Vagina (tissue), 2 donors: ENCODE measurements at regions not wholly inside any gene's neighbourhood (a gene's known extent, or its start where the extent isn't known, plus 50 kb on each side); places are given as distances from the start of the nearest gene placed in this dataset.

Experiments used
- DNase-seq, 2 donors: peaks; one replicate each; pipeline ENCODE4 v3.0.0-alpha.2; 2017; ENCODE audit errors: extremely low spot score in 2 of 2
- H3K27ac ChIP-seq: fragments of 200-600 bp; sonication (generic); one replicate; pipeline ENCODE4 v1.5.1; 2019
- H3K27me3 ChIP-seq: fragments of 200-600 bp; sonication (generic); one replicate; pipeline ENCODE4 v1.5.1; 2019
- H3K36me3 ChIP-seq, 2 donors: fragments of 200-600 bp; sonication (generic); one replicate each; pipeline ENCODE4 v1.5.1; 2017 to 2019
- H3K4me1 ChIP-seq: fragments of 200-600 bp; sonication (generic); one replicate; pipeline ENCODE4 v1.5.1; 2019
- H3K4me3 ChIP-seq, 2 donors: fragments of 200-600 bp; sonication (generic); 1 replicate in 1 of 2; 2 replicates in 1 of 2; pipeline ENCODE4 v1.5.1; 2016 to 2019
- H3K9me3 ChIP-seq: fragments of 200-600 bp; sonication (generic); one replicate; pipeline ENCODE4 v1.5.1; 2019
- POLR2A ChIP-seq, 2 donors: fragments of 450-650 bp; IDR thresholded peaks; one replicate each; pipeline ENCODE4 v1.6.1; 2017; ENCODE audit warnings: antibody characterized with exemption in 2 of 2, mild to moderate bottlenecking in 2 of 2, moderate library complexity in 2 of 2
- POLR2AphosphoS5 ChIP-seq, 2 donors: sonication (generic); formaldehyde crosslinking; IDR thresholded peaks; one replicate each; pipeline ENCODE4 v1.9.0; 2017; ENCODE audit warnings: antibody characterized with exemption in 2 of 2, mild to moderate bottlenecking in 2 of 2, low read depth in 1 of 2; ENCODE audit not compliant: insufficient read depth in 1 of 2
- intact Hi-C: fragments of 100-400 bp; cut with DNase I; formaldehyde crosslinking; loops from one replicate; pipeline ENCODE4 v1.15.1; 2023
- TF ChIP-seq, protein P1 (sequence below), 3 experiments: fragments of 450-650 bp in 2 of 3; fragments of 200-600 bp in 1 of 3; sonication (generic) in 1 of 3; IDR thresholded peaks; one replicate each; pipeline ENCODE4 v1.5.1; 2017 to 2019; ENCODE audit warnings: antibody characterized with exemption in 3 of 3, mild to moderate bottlenecking in 2 of 3, moderate library complexity in 2 of 3

DNA sequence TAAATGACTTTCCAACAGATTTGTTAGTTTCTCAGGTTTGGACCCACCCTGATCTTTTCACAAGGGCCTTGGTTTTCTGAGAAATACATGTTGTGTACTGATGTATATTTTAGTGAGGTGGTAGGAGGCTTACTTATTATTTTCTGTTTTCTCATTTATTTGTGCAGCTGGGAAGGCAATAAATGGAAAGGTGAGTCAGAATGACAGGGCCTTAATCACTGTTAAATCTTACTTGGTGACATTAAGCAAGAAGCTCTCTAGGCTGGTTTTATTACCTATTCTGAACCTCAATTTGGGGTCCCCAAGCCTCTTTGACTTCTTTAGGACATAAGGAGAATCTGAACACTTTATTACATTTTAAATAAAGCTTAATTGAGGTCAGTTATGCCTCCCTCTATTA lies 214.0 kb upstream of the DAB2 start:
- DNase-seq: no peak
- Histone ChIP-seq H3K9me3 (no peaks in the 10 kb centered on the region), H3K4me3 (no peak overlapping the region), H3K27ac (no peak overlapping the region), H3K36me3 (no peaks in the 10 kb centered on the region), H3K4me1 (no peaks in the 10 kb centered on the region), H3K27me3 (no peaks in the 10 kb centered on the region)
- intact Hi-C loops: no loop called here
- TF ChIP-seq, protein P1, sequence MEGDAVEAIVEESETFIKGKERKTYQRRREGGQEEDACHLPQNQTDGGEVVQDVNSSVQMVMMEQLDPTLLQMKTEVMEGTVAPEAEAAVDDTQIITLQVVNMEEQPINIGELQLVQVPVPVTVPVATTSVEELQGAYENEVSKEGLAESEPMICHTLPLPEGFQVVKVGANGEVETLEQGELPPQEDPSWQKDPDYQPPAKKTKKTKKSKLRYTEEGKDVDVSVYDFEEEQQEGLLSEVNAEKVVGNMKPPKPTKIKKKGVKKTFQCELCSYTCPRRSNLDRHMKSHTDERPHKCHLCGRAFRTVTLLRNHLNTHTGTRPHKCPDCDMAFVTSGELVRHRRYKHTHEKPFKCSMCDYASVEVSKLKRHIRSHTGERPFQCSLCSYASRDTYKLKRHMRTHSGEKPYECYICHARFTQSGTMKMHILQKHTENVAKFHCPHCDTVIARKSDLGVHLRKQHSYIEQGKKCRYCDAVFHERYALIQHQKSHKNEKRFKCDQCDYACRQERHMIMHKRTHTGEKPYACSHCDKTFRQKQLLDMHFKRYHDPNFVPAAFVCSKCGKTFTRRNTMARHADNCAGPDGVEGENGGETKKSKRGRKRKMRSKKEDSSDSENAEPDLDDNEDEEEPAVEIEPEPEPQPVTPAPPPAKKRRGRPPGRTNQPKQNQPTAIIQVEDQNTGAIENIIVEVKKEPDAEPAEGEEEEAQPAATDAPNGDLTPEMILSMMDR (IDR thresholded peaks at IDR 0.05): no peak
- TF ChIP-seq POLR2AphosphoS5 (IDR thresholded peaks at IDR 0.05; ENCODE audit: insufficient read depth in 1 of 2, low read depth in 1 of 2) (no peak), POLR2A (IDR thresholded peaks at IDR 0.05) (no peak)

DNA sequence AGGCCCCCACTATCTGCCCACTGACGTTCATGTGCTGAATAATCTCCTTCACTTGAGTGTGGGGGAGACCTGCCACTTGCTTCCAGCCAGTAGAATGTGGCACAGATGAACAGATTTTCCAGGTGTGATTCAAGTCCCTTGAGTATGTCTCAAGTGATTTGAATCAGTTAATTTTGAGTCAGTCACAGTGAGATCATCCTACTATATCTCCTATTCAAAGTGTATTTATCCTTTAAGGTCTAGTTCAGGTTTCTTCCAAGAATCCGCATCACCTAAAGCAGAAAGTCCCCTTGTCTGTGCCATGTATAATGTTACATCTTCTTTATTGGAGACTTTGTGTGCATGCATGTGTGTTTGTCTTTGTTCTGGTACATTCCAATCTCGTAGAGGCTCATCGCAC lies 208.3 kb upstream of the DAB2 start:
- intact Hi-C loops: no loop called here
- Histone ChIP-seq H3K27ac (no peak overlapping the region), H3K27me3 (no peaks in the 10 kb centered on the region), H3K4me1 (no peaks in the 10 kb centered on the region), H3K9me3 (no peaks in the 10 kb centered on the region), H3K36me3 (no peaks in the 10 kb centered on the region), H3K4me3 (no peak overlapping the region)
- DNase-seq: no peak
- TF ChIP-seq POLR2AphosphoS5 (IDR thresholded peaks at IDR 0.05; ENCODE audit: insufficient read depth in 1 of 2, low read depth in 1 of 2) (no peak), POLR2A (IDR thresholded peaks at IDR 0.05) (no peak)
- TF ChIP-seq, protein P1 (IDR thresholded peaks at IDR 0.05): no peak

DNA sequence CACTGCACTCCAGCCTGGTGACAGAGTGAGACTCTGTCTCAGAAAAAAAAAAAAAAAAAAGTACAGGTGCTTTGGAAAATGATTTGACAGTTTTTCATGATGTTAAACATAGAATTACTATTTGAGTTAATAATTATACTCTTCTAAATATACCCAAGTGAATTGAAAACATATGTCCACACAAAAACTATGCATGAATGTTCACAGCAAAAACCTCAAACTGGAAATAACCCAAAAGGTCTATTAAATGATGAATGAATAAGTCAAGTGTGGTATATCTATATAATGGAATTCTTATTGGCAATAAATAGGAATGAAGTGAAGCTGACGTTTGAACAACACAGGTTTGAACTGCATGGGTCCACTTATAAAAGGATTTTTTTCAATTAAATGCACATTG lies 207.2 kb upstream of the DAB2 start:
- DNase-seq: no peak
- H3K4me1 ChIP-seq: no peaks in the 10 kb centered on the region
- intact Hi-C loops: no loop called here
- no peak overlapping the region for H3K4me3 ChIP-seq
- no peaks in the 10 kb centered on the region for H3K27me3 ChIP-seq
- no peak overlapping the region for H3K27ac ChIP-seq
- H3K36me3 ChIP-seq: no peaks in the 10 kb centered on the region
- no peaks in the 10 kb centered on the region for H3K9me3 ChIP-seq
- TF ChIP-seq, protein P1 (IDR thresholded peaks at IDR 0.05): no peak

DNA sequence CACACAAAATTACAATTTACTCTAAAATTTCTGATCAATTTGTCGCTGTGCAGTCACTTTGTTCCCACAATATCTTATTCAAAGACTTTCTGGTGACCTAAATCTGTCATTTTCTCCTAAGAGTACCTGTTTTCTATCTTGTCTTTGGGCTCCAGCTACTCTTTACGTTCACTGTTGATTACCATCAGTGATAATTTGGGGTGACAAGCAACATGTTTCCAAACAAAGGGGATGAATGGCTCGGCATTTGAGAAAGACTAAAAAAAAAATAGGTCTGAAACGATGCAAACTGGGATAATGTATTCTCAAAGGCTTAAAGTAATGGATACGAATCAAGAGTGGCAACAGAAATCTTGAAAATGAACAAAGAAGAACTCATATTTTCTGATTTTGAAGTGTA lies 205.2 kb upstream of the DAB2 start:
- DNase-seq: no peak
- no peaks in the 10 kb centered on the region for H3K27me3 ChIP-seq
- no peak overlapping the region for H3K27ac ChIP-seq
- H3K4me3 ChIP-seq: no peak overlapping the region
- intact Hi-C loops: no loop called here
- H3K4me1 ChIP-seq: no peaks in the 10 kb centered on the region
- no peaks in the 10 kb centered on the region for H3K36me3 ChIP-seq
- TF ChIP-seq POLR2AphosphoS5 (IDR thresholded peaks at IDR 0.05; ENCODE audit: insufficient read depth in 1 of 2, low read depth in 1 of 2) (no peak), POLR2A (IDR thresholded peaks at IDR 0.05) (no peak)
- TF ChIP-seq, protein P1 (IDR thresholded peaks at IDR 0.05): no peak
- H3K9me3 ChIP-seq: no peaks in the 10 kb centered on the region

DNA sequence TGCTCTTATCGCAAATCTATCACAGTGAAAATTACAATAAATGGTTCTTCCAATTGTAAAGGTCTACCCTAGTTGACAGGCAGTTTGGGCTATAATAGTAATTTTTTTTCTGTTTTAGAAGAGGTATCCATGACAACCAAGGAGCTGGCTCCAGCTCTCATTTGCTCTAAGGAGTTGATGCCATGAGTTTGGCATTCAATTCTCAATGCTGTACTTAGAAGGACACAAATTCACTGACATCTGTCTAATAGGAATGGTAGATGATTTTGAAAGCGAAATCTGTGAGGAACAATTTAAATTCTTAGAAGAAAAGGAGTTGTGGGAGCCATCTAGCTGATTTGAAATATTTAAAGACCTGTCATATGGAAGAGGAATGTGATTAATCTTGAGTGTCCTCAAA lies 203.6 kb upstream of the DAB2 start:
- H3K9me3 ChIP-seq: no peaks in the 10 kb centered on the region
- TF ChIP-seq POLR2AphosphoS5 (IDR thresholded peaks at IDR 0.05; ENCODE audit: insufficient read depth in 1 of 2, low read depth in 1 of 2) (no peak), POLR2A (IDR thresholded peaks at IDR 0.05) (no peak)
- TF ChIP-seq, protein P1 (IDR thresholded peaks at IDR 0.05): no peak
- H3K27me3 ChIP-seq: no peaks in the 10 kb centered on the region
- intact Hi-C loops: no loop called here
- no peak for DNase-seq
- no peak overlapping the region for H3K27ac ChIP-seq
- no peaks in the 10 kb centered on the region for H3K36me3 ChIP-seq
- no peak overlapping the region for H3K4me3 ChIP-seq
- H3K4me1 ChIP-seq: no peaks in the 10 kb centered on the region
